ENCODE measurements at regions not wholly inside any gene's neighbourhood (a gene's known extent, or its start where the extent isn't known, plus 50 kb on each side); places are given as distances from the start of the nearest gene placed in this dataset.

GRCh38 chr17:70794738-70795137 is 625.4 kb downstream of the KCNJ2 start:
- H3K9me3 ChIP-seq (replicated peaks; ENCODE audit: control insufficient read depth, insufficient read depth, low read length) = no peaks in the 10 kb centered on the region

GRCh38 chr17:70795620-70796019 is 626.3 kb downstream of the KCNJ2 start:
- no TSS peak for BruUV-seq (replicated peaks)
- POLR2A ChIA-PET = no interaction called here
- no peak for FAIRE-seq

More at GRCh38 chr17:70794738-70795137, 625.4 kb downstream of the KCNJ2 start:
- intact Hi-C loops (cut with micrococcal nuclease) = no loop called here
- no peak overlapping the region for H3K27ac ChIP-seq (ENCODE audit: insufficient read depth, low read depth, low read length)
- POLR2A ChIA-PET = no interaction called here
- no peaks in the 10 kb centered on the region for H4K20me1 ChIP-seq (replicated peaks; ENCODE audit: control insufficient read depth, extremely low read depth, insufficient read depth, low read length)
- BruUV-seq (replicated peaks) = no TSS peak
- FAIRE-seq (no peak), DNase-seq (ENCODE audit: low read depth, low spot score) (no peak)
- dilution Hi-C loops (cut with MboI; ENCODE audit: extremely low pct_ligation_motif_present, low sequenced_read_pairs) = no loop called here
- TF ChIP-seq JUN (IDR thresholded peaks at IDR 0.05; ENCODE audit: borderline replicate concordance, insufficient read depth, insufficient read length, low read depth) = no peak
- no peak for TF ChIP-seq GATA2 (IDR thresholded peaks at IDR 0.05; ENCODE audit: insufficient read depth, insufficient read length, low read depth, low read length)
- TF ChIP-seq POLR2A (IDR thresholded peaks at IDR 0.05; ENCODE audit: low read depth, low read length) = no peak
- TF ChIP-seq MAX (IDR thresholded peaks at IDR 0.05; ENCODE audit: insufficient read depth, insufficient read length) = no peak
- no peak for TF ChIP-seq EZH2 (IDR thresholded peaks at IDR 0.05; ENCODE audit: borderline replicate concordance, low read depth, low read length, severe bottlenecking)
- TF ChIP-seq FOS (IDR thresholded peaks at IDR 0.05; ENCODE audit: borderline replicate concordance, insufficient read depth, low read length) = no peak
- H3K79me2 ChIP-seq (ENCODE audit: control insufficient read depth, insufficient read depth, low read length) = no peaks in the 10 kb centered on the region
- no peaks in the 10 kb centered on the region for H3K27me3 ChIP-seq (ENCODE audit: control insufficient read depth in 2 of 2, insufficient read depth in 2 of 2, low read length in 2 of 2)
- H3K4me1 ChIP-seq (ENCODE audit: control insufficient read depth, extremely low read depth, insufficient read depth, low read length) = no peaks in the 10 kb centered on the region
- no peak overlapping the region for H3K9ac ChIP-seq (replicated peaks; ENCODE audit: extremely low read depth, insufficient read depth, low read length)
- H3K36me3 ChIP-seq (ENCODE audit: control insufficient read depth in 2 of 2, extremely low read depth in 1 of 2, insufficient read depth in 2 of 2, low read length in 2 of 2) = no peaks in the 10 kb centered on the region
- no peak overlapping the region for H3K4me3 ChIP-seq (replicated peaks in 1 of 3; ENCODE audit: insufficient read depth in 1 of 3, low read depth in 1 of 3, low read length in 3 of 3)
- CTCF ChIA-PET = no interaction called here
- H3K9me1 ChIP-seq (replicated peaks; ENCODE audit: control insufficient read depth, extremely low read depth, insufficient read depth, low read length) = no peaks in the 10 kb centered on the region
- no peak overlapping the region for H3K4me2 ChIP-seq (ENCODE audit: insufficient read depth, low read length)
- no peak overlapping the region for H2AFZ ChIP-seq (ENCODE audit: low read depth, low read length)

More at GRCh38 chr17:70795620-70796019, 626.3 kb downstream of the KCNJ2 start:
- TF ChIP-seq FOS (IDR thresholded peaks at IDR 0.05; ENCODE audit: borderline replicate concordance, insufficient read depth, low read length) (no peak), MAX (IDR thresholded peaks at IDR 0.05; ENCODE audit: insufficient read depth, insufficient read length) (no peak), POLR2AphosphoS5 (IDR thresholded peaks at IDR 0.05; ENCODE audit: insufficient read depth, low read depth, low read length) (no peak), JUN (IDR thresholded peaks at IDR 0.05; ENCODE audit: borderline replicate concordance, insufficient read depth, insufficient read length, low read depth) (no peak), CTCF (IDR thresholded peaks at IDR 0.05; ENCODE audit: extremely low read depth in 1 of 2, insufficient read depth in 1 of 2, low read depth in 1 of 2, low read length in 2 of 2) (no peak), POLR2A (IDR thresholded peaks at IDR 0.05; ENCODE audit: low read depth, low read length) (no peak), MYC (IDR thresholded peaks at IDR 0.05; ENCODE audit: low read depth, low read length) (no peak), EZH2 (IDR thresholded peaks at IDR 0.05; ENCODE audit: borderline replicate concordance, low read depth, low read length, severe bottlenecking) (no peak), GATA2 (IDR thresholded peaks at IDR 0.05; ENCODE audit: insufficient read depth, insufficient read length, low read depth, low read length) (no peak)
- CTCF ChIA-PET = no interaction called here
- H3K27ac ChIP-seq (ENCODE audit: insufficient read depth, low read depth, low read length) = no peak overlapping the region
- DNase-seq (ENCODE audit: low read depth, low spot score) = no peak
- H3K4me3 ChIP-seq (replicated peaks in 1 of 3; ENCODE audit: insufficient read depth in 1 of 3, low read depth in 1 of 3, low read length in 3 of 3) = no peak overlapping the region
- no peak overlapping the region for H3K9ac ChIP-seq (replicated peaks; ENCODE audit: extremely low read depth, insufficient read depth, low read length)
- H4K20me1 ChIP-seq (replicated peaks; ENCODE audit: control insufficient read depth, extremely low read depth, insufficient read depth, low read length) = no peaks in the 10 kb centered on the region
- H3K79me2 ChIP-seq (ENCODE audit: control insufficient read depth, insufficient read depth, low read length) = no peaks in the 10 kb centered on the region
- H3K9me3 ChIP-seq (replicated peaks; ENCODE audit: control insufficient read depth, insufficient read depth, low read length) = no peaks in the 10 kb centered on the region
- no peaks in the 10 kb centered on the region for H3K36me3 ChIP-seq (ENCODE audit: control insufficient read depth in 2 of 2, extremely low read depth in 1 of 2, insufficient read depth in 2 of 2, low read length in 2 of 2)
- no peaks in the 10 kb centered on the region for H3K27me3 ChIP-seq (ENCODE audit: control insufficient read depth in 2 of 2, insufficient read depth in 2 of 2, low read length in 2 of 2)
- no peak overlapping the region for H3K4me2 ChIP-seq (ENCODE audit: insufficient read depth, low read length)
- dilution Hi-C loops (cut with MboI; ENCODE audit: extremely low pct_ligation_motif_present, low sequenced_read_pairs) = no loop called here
- no peaks in the 10 kb centered on the region for H3K9me1 ChIP-seq (replicated peaks; ENCODE audit: control insufficient read depth, extremely low read depth, insufficient read depth, low read length)
- no peaks in the 10 kb centered on the region for H3K4me1 ChIP-seq (ENCODE audit: control insufficient read depth, extremely low read depth, insufficient read depth, low read length)
- H2AFZ ChIP-seq (ENCODE audit: low read depth, low read length) = no peak overlapping the region
- intact Hi-C loops (cut with micrococcal nuclease) = no loop called here

Data from endothelial cell of umbilical vein (primary cell).